HepG2 (cell line): ENCODE measurements at regions not wholly inside any gene's neighbourhood (a gene's known extent, or its start where the extent isn't known, plus 50 kb on each side); places are given as distances from the start of the nearest gene placed in this dataset.

Experiments used
- ATAC-seq: fragments of 200-7000 bp; cut with Tn5 transposase; 3 replicates; pipeline ENCODE4 v1.9.1; 2020; ENCODE audit warnings: mild to moderate bottlenecking, moderate library complexity
- BruUV-seq: library from RNA; stranded (reverse); fragments of 400-500 nt; replicated peaks from 2 replicates; lab custom pipeline; 2021; lab: Mats Ljungman, UMichigan
- CTCF ChIA-PET: fragments of 300-600 bp; formaldehyde crosslinking; extraction: SDS; loops from one replicate; lab custom pipeline; 2021; ENCODE audit warnings: low total read pairs, inconsistent platforms, low intra/inter-chr PET ratio; lab: Yijun Ruan, JAX
- POLR2A ChIA-PET: fragments of 350-600 bp; sonication (Branson Sonifier 250); formaldehyde crosslinking; loops from one replicate; lab custom pipeline; 2020; ENCODE audit warnings: antibody characterized with exemption, inconsistent platforms; lab: Yijun Ruan, JAX
- DNase-seq: peaks from one replicate; pipeline ENCODE4 v3.0.0-alpha.2; 2015; ENCODE audit warnings: low spot score
- FAIRE-seq: peaks from 3 replicates; lab custom pipeline; 2011; peaks lifted over from hg19 to GRCh38; lab: Jason Lieb, UNC
- H2AFZ ChIP-seq: one replicate; pipeline ENCODE4 v1.6.1; 2011; ENCODE audit warnings: low read length, inconsistent platforms
- H3K27ac ChIP-seq: fragments of 300-600 bp; 3 replicates; pipeline ENCODE4 v1.8.0; 2011; ENCODE audit warnings: mixed run types, mild to moderate bottlenecking, mixed read lengths, low read length, inconsistent platforms; ENCODE audit not compliant: insufficient read depth; ENCODE audit errors: extremely low read length
- H3K27me3 ChIP-seq, 2 experiments: fragments of 200-600 bp in 1 of 2; 2 replicates in 1 of 2; 3 replicates in 1 of 2; pipeline versions ENCODE4 v1.6.0 to v1.8.0; 2011; ENCODE audit warnings: low read length in 2 of 2, mild to moderate bottlenecking in 2 of 2, moderate library complexity in 2 of 2, inconsistent platforms in 1 of 2; ENCODE audit not compliant: insufficient read depth in 2 of 2, control insufficient read depth in 1 of 2
- H3K36me3 ChIP-seq, 2 experiments: fragments of 200-600 bp in 1 of 2; replicated peaks in 1 of 2; 2 replicates in 1 of 2; 3 replicates in 1 of 2; pipeline versions ENCODE4 v1.5.1 to v1.8.0; 2011; ENCODE audit warnings: low read length in 2 of 2, inconsistent platforms in 1 of 2; ENCODE audit not compliant: insufficient read depth in 2 of 2, control insufficient read depth in 1 of 2
- H3K4me1 ChIP-seq: 2 replicates; pipeline ENCODE4 v1.5.1; 2012; ENCODE audit warnings: low read length, inconsistent platforms; ENCODE audit not compliant: insufficient read depth
- H3K4me2 ChIP-seq: 2 replicates; pipeline ENCODE4 v1.6.0; 2011; ENCODE audit warnings: low read depth, low read length, inconsistent platforms
- H3K4me3 ChIP-seq, 3 experiments: fragments of 200-600 bp in 1 of 3; sonication (generic), shearing (Covaris generic) in 1 of 3; replicated peaks in 1 of 3; 2 replicates each; pipeline ENCODE4 v1.5.1; 2011 to 2016; ENCODE audit warnings: low read length in 3 of 3, inconsistent platforms in 2 of 3, low read depth in 2 of 3, mild to moderate bottlenecking in 2 of 3, control low read depth in 1 of 3, mixed read lengths in 1 of 3; ENCODE audit not compliant: insufficient read depth in 1 of 3
- H3K79me2 ChIP-seq: one replicate; pipeline ENCODE4 v1.6.1; 2011; ENCODE audit warnings: low read length, inconsistent platforms; ENCODE audit not compliant: insufficient read depth
- H3K9ac ChIP-seq: 2 replicates; pipeline ENCODE4 v1.6.0; 2011; ENCODE audit warnings: mild to moderate bottlenecking, low read depth, low read length, inconsistent platforms; ENCODE audit not compliant: insufficient read depth
- H3K9me3 ChIP-seq: 2 replicates; pipeline ENCODE4 v1.5.1; 2012; ENCODE audit warnings: mild to moderate bottlenecking, low read length
- H4K20me1 ChIP-seq: 2 replicates; pipeline ENCODE4 v1.6.0; 2011; ENCODE audit warnings: inconsistent platforms, mild to moderate bottlenecking, low read length, moderate library complexity; ENCODE audit not compliant: insufficient read depth
- DNMT1 ChIP-seq: sonication (generic); formaldehyde crosslinking; IDR thresholded peaks from 2 replicates; pipeline ENCODE4 v1.5.1; 2020; ENCODE audit warnings: mild to moderate bottlenecking, missing genetic modification reagents
- ESRRA ChIP-seq: sonication (generic); formaldehyde crosslinking; IDR thresholded peaks from 2 replicates; pipeline ENCODE4 v1.5.1; 2020; ENCODE audit warnings: mild to moderate bottlenecking, low read depth, missing genetic modification reagents
- FOXC1 ChIP-seq: sonication (generic); formaldehyde crosslinking; IDR thresholded peaks from 2 replicates; pipeline ENCODE4 v1.8.0; 2022; ENCODE audit warnings: mild to moderate bottlenecking, missing genetic modification reagents, borderline replicate concordance
- HES4 ChIP-seq: sonication (generic); formaldehyde crosslinking; IDR thresholded peaks from 2 replicates; pipeline ENCODE4 v1.9.0; 2021; ENCODE audit warnings: mild to moderate bottlenecking, missing genetic modification reagents, borderline replicate concordance
- HNRNPL ChIP-seq: fragments of 200-400 bp; formaldehyde crosslinking; IDR thresholded peaks from 2 replicates; pipeline ENCODE4 v1.6.1; 2017; ENCODE audit warnings: mild to moderate bottlenecking, low read depth, low read length
- KDM4B ChIP-seq: sonication (generic); formaldehyde crosslinking; IDR thresholded peaks from 2 replicates; pipeline ENCODE4 v1.4.0; 2020; ENCODE audit warnings: missing genetic modification reagents
- MEIS1 ChIP-seq: sonication (generic); formaldehyde crosslinking; IDR thresholded peaks from 2 replicates; pipeline ENCODE4 v1.9.0; 2021; ENCODE audit warnings: mild to moderate bottlenecking, missing genetic modification reagents, moderate library complexity, borderline replicate concordance
- RBAK ChIP-seq: sonication (generic); formaldehyde crosslinking; IDR thresholded peaks from 2 replicates; pipeline ENCODE4 v1.5.1; 2020; ENCODE audit warnings: mild to moderate bottlenecking, missing genetic modification reagents
- SP140L ChIP-seq: sonication (generic); formaldehyde crosslinking; IDR thresholded peaks from 2 replicates; pipeline ENCODE4 v1.4.0; 2020; ENCODE audit warnings: missing genetic modification reagents, borderline replicate concordance
- SRSF1 ChIP-seq: fragments of 200-400 bp; formaldehyde crosslinking; optimal IDR thresholded peaks from 2 replicates; pipeline ENCODE3; 2017; ENCODE audit warnings: mild to moderate bottlenecking, low read depth, low read length, moderate library complexity
- ZNF101 ChIP-seq: sonication (generic); formaldehyde crosslinking; IDR thresholded peaks from 2 replicates; pipeline ENCODE4 v1.4.0; 2020; ENCODE audit warnings: mild to moderate bottlenecking, low read depth, missing genetic modification reagents, borderline replicate concordance
- ZNF251 ChIP-seq: sonication (generic); formaldehyde crosslinking; IDR thresholded peaks from 2 replicates; pipeline ENCODE4 v1.9.0; 2021; ENCODE audit warnings: mild to moderate bottlenecking, missing genetic modification reagents
- ZNF547 ChIP-seq: sonication (generic); formaldehyde crosslinking; IDR thresholded peaks from 2 replicates; pipeline ENCODE4 v1.5.1; 2020; ENCODE audit warnings: mild to moderate bottlenecking, missing genetic modification reagents
- ZNF563 ChIP-seq: sonication (generic); formaldehyde crosslinking; IDR thresholded peaks from 2 replicates; pipeline ENCODE4 v1.8.0; 2022; ENCODE audit warnings: mild to moderate bottlenecking, moderate library complexity, missing genetic modification reagents
- ZNF891 ChIP-seq: sonication (generic); formaldehyde crosslinking; IDR thresholded peaks from 2 replicates; pipeline ENCODE4 v1.5.0; 2020; ENCODE audit warnings: mild to moderate bottlenecking, missing genetic modification reagents
- ZSCAN25 ChIP-seq: sonication (generic); formaldehyde crosslinking; IDR thresholded peaks from 2 replicates; pipeline ENCODE4 v1.8.0; 2022; ENCODE audit warnings: mild to moderate bottlenecking, missing genetic modification reagents
- WGBS: methylation state at CpG from one replicate; pipeline ENCODE4 v1.1.6; 2017; ENCODE audit warnings: low lambda C conversion rate; 5-methylcytosine and 5-hydroxymethylcytosine counted together
- in situ Hi-C: cut with HindIII; loops from 2 replicates; pipeline ENCODE4 v1.10.0; 2017; ENCODE audit warnings: low pct_unique_long_range_greater_than_20kb; ENCODE audit not compliant: extremely low pct_ligation_motif_present
- intact Hi-C: fragments of 100-400 bp; cut with micrococcal nuclease; formaldehyde crosslinking; loops from one replicate; pipeline ENCODE4 v1.10.0; 2022; ENCODE audit not compliant: unreplicated experiment

DNA sequence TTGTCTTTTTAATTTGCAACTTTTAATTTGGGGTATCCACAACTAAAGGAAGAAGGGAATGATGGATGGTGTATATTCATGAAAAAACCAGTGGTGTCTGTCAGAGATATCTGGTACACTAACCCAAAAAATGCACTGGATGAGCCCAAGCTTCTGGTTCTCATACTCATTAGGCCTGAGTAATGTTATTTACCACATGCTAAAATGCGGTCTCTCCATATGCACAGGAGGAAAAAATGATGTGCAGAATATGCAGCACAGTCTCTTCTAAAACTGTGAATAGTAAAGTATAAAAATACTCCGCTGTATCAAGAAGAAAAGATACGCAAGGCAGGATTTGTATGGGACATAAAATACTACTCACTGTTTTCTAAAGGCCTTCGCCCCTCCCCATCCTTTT is 275.6 kb upstream of the NAV3 start (continued):
- TF ChIP-seq HES4 (CRISPR knock-in tag) = no peak
- TF ChIP-seq ZSCAN25 (CRISPR knock-in tag) = no peak
- no peak for TF ChIP-seq HNRNPL
- no peak for TF ChIP-seq ZNF891 (CRISPR knock-in tag)
- no peak for TF ChIP-seq FOXC1 (CRISPR knock-in tag)

DNA sequence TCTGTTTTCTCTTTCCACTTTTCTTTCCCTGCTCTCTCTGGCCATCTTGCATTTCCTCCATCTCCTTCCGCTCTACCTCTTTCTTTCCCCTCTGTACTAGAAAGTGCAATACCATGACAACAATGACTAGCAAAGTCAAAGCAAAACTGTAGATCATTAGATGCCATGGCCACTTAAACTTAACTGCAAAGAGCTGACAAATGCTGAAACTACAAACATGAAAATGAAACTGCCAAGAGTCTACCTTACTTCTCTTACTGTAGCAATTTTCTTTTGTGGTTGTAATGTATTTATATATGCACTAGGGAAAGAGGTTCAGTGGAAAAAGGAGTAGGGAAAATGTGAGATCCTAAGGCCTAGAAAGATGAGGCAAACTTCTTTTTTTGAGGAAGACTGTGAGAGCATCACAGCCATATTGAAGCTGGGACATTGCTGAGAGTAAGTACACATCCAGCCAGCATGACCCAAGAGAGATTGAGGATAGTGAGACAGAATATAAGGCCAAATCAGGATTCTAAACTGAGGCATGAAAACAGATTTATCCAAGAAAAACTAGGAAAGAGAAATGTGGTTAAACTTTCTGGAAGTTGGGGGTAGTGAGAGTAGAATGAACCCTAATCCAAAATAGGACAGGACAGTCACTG is 276.6 kb upstream of the NAV3 start:
- no peaks in the 10 kb centered on the region for H3K79me2 ChIP-seq
- FAIRE-seq (no peak), ATAC-seq (no peak), DNase-seq (no peak)
- no peaks in the 10 kb centered on the region for H4K20me1 ChIP-seq
- in situ Hi-C loops (no loop called here), intact Hi-C loops (no loop called here)
- H3K9me3 ChIP-seq = no peaks in the 10 kb centered on the region
- H3K9ac ChIP-seq = no peak overlapping the region
- H3K27ac ChIP-seq = no peak overlapping the region
- H3K36me3 ChIP-seq = no peaks in the 10 kb centered on the region
- H3K27me3 ChIP-seq = no peaks in the 10 kb centered on the region
- no TSS peak for BruUV-seq
- no peak for TF ChIP-seq ZNF251 (CRISPR knock-in tag)
- no peak overlapping the region for H3K4me3 ChIP-seq
- ChIA-PET CTCF (no interaction called here), POLR2A (no interaction called here)
- H3K4me2 ChIP-seq = no peak overlapping the region
- no peaks in the 10 kb centered on the region for H3K4me1 ChIP-seq
- WGBS = 8% methylated on average over 1 of the region's 1 CpG
- no peak overlapping the region for H2AFZ ChIP-seq

DNA sequence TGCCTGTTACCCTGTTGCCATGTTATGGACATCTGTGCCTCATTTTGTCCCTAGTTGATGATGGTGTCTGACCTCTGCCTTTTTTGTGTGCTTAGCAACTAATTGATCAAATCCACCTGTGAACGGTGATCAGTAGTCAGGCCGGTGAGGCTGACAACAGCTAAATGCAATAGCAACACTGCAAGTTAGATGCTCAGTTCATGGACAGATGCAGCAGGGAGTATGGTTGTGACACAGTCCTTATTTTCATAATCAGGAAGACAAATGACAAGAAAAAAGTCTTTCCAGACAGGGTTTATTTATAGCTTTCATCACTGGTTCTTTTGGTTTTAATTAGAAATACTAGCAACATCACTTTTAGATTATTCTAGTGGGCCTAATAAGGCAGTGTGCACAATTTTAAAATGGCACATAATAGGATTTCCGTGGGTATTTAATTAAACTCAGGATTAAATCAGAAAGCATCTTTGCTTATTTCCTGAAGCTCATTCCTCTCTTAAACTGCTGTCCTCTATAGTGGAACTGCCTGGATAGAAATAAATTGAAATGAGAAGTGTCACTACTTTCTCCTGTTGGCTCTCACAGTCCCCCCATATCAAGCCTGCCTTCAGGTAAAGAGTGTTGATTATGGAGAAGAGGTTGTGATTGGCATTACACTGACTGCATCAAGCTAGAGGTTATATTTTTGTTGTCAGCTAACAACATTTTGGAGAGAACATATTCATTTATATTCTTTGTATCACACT is 281.1 kb upstream of the NAV3 start:
- H2AFZ ChIP-seq = no peak overlapping the region
- ATAC-seq = no peak
- H3K9me3 ChIP-seq = no peaks in the 10 kb centered on the region
- intact Hi-C loops (no loop called here), in situ Hi-C loops (no loop called here)
- H3K9ac ChIP-seq = no peak overlapping the region
- H3K27me3 ChIP-seq = no peaks in the 10 kb centered on the region
- no peak for FAIRE-seq
- no peaks in the 10 kb centered on the region for H4K20me1 ChIP-seq
- no peak overlapping the region for H3K4me2 ChIP-seq
- ChIA-PET CTCF (no interaction called here), POLR2A (no interaction called here)
- no peak for TF ChIP-seq ZNF563 (CRISPR knock-in tag)
- no peak for TF ChIP-seq ZNF101 (CRISPR knock-in tag)
- no peak for TF ChIP-seq DNMT1 (CRISPR knock-in tag)
- TF ChIP-seq SRSF1 = no peak
- no peak for TF ChIP-seq ZNF547 (CRISPR knock-in tag)
- TF ChIP-seq KDM4B (CRISPR knock-in tag) = no peak
- no peak for TF ChIP-seq RBAK
- TF ChIP-seq SP140L = no peak
- TF ChIP-seq ESRRA (CRISPR knock-in tag) = no peak
- no peak for TF ChIP-seq MEIS1 (CRISPR knock-in tag)
- BruUV-seq = no TSS peak
- DNase-seq = no peak
- H3K4me1 ChIP-seq = no peaks in the 10 kb centered on the region
- no peaks in the 10 kb centered on the region for H3K79me2 ChIP-seq
- H3K4me3 ChIP-seq = no peak overlapping the region
- H3K27ac ChIP-seq = no peak overlapping the region
- WGBS = 1% methylated on average over 3 of the region's 3 CpGs
- H3K36me3 ChIP-seq = no peaks in the 10 kb centered on the region
